ENCODE measurements at regions not wholly inside any gene's neighbourhood (a gene's known extent, or its start where the extent isn't known, plus 50 kb on each side); places are given as distances from the start of the nearest gene placed in this dataset.

GRCh38 chr6:1547785-1548184 is 61.9 kb upstream of the FOXC1 start:
- TF ChIP-seq CTCF (IDR thresholded peaks at IDR 0.05): no peak
- TF ChIP-seq POLR2A (IDR thresholded peaks at IDR 0.05): no peak

All from testis (tissue), 2 donors.